Cerebellar cortex (tissue), 1 donor: ENCODE measurements at regions not wholly inside any gene's neighbourhood (a gene's known extent, or its start where the extent isn't known, plus 50 kb on each side); places are given as distances from the start of the nearest gene placed in this dataset.
A peak's percentile ranks its signal among the peaks of the same experiment; 100 is the strongest.

Source experiments
- DNase-seq: peaks from one replicate; pipeline ENCODE4 v3.0.0-alpha.2; 2015; ENCODE audit warnings: low spot score

DNA sequence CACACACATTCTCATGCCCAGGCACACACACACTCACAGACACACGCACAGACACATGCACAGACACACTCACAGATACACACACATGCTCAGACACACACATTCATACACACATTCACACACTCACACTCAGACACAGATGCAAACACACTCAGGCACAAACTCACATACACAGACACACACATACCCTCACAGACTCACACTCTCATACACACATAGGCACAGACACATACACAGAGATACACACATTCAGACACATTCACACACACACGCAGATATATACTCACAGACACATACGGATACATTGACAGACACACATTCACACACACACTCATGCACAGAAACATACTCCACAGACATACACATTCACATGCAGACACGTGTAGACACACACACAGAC is 89.6 kb downstream of the RBFOX3 start:
- no peak for DNase-seq

DNA sequence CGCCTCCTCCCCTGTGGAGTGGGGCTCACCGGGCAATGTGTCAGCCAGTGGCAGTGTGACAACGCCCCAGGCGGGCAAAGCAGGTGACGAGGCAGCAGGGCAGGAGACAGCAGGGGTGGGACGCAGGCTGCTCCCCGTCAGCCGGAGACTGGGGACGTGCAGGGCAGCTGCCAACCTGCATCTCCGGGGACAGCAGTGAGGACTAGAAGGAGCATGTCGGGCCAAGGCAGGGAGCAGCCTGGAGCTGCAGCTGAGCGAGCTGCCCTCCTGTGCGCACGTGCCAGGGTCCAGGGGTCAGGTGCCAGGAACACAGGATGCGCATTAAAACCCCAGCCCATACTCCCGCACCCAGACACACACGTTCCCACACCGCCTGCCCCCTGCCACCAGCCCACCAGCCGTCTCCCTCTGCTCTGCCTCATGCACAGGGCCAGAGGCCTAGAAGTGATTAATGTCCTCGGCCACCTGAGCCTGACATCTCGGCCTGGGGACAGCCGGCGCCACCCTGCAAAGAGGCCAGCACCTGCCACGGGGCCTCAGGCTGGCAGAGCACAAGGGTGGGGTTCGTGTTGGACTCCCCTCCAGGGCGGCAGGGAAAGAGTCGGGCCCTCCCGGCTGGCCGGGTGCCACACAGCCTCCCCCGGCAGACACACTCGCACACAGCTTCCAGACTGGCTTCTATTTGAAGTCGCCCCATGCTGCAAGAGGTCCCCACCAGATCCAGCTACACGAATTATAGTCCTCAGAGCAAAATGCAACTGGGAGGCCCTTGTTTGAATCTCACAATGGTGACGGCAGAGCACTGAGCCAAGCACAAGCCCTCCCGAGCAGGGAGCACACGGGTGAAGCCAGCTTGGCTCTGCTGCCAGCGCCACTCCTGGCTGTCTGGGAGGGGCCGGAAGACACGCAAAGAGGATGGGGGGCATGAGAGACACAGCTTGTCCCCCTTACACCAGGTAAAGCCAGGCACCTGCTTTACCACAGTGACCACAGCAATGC is 90.4 kb downstream of the RBFOX3 start:
- no peak for DNase-seq

DNA sequence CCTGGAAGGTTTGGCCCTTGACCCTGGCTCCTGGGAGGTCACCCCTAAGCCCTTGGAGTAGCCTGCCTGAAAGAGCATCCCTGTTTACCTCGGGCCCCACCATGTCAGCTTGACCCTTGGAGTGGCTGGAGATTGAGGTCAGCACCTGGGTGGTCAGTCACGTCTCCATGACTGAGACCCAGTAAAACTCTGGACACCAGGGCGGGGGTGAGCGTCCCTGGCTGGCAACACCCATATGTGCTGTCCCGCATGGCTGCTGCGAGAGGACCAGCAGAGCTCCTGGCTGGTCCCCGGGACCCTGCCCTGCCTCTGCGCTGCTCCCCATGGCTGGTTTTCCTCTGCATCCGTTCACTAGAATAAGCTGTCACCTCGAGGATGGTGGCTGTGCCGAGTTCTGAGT is 91.2 kb downstream of the RBFOX3 start:
- DNase-seq: no peak

DNA sequence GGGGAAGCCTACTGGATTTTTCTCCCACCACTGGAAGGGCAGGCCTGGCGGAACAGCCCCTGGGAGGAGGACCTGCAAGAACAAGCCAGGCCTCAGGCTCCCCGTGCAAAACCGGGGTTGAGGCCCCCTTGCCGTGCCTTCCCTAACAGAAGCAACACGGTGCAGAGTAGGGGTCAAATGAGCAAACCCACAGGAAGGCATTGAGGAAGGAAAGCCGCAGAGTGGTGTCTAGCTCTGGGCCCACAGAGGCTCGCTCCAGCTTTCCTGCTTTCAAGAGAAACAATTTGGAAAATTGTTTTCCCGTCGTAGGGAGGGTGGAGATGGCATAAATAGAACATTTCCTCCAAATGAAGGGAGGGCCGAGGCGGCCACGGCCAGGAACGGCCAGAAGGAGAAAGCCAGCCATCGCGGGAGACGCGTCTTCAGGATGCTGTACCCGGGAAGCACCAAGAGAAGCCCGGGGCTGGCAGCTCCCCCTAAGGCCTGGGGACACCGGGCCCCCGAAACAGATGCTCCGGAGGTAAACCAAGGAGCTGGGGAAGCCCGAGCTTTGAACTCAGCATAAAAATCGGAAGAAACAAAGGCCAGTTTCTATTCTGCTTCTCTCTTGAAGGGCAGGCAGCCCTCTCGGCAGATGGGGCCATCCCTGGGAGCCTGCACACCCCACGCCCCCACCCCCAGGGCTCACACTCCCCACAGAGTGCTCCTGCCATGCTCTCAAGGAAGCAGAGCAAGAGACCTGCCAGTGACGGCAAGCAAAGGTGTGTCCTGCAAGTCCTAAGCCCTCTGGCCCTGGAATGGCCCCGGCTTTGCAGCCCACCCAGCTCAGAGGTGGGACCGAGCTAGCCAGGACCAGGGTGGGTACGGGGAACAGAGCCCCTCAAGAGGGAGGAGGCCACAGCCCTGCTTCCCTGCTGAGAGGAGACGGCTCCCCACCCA is 92.0 kb downstream of the RBFOX3 start:
- peak; percentile 73 for DNase-seq

DNA sequence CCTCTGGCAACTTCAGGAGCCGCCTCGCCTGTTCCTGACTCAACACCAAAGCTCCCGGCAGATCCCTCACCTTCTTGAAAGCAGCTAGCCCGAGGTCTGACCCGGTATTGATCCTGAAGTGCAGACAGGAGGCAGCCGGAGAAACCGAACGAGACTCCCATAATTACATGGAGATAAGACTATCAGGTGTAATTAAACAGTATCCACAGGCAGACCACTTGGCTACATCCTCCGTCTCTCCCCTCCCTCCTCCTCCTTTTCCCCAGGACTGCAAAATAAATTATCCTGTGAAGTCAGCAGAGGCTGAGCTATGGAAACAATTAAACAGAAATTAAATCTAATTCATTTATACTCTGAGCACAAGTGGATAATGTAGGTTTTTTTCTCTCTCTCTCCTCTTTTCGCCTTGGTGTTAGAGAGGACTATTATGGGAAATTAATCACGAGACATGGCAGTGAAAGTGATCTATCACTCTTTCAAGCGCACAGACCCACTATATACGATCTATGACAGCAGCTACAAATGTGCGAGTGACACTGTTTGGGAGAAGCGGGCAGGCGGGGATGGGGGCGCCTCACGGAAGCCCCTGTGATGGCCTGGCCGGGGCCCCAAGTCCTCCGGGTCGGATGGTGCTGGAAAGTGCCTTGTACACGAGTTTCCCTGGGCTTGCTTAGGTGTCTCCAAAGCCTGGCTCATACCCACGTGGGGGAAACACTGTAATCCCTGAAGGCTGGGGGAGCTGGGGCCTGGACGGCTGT is 92.8 kb downstream of the RBFOX3 start:
- DNase-seq: no peak

DNA sequence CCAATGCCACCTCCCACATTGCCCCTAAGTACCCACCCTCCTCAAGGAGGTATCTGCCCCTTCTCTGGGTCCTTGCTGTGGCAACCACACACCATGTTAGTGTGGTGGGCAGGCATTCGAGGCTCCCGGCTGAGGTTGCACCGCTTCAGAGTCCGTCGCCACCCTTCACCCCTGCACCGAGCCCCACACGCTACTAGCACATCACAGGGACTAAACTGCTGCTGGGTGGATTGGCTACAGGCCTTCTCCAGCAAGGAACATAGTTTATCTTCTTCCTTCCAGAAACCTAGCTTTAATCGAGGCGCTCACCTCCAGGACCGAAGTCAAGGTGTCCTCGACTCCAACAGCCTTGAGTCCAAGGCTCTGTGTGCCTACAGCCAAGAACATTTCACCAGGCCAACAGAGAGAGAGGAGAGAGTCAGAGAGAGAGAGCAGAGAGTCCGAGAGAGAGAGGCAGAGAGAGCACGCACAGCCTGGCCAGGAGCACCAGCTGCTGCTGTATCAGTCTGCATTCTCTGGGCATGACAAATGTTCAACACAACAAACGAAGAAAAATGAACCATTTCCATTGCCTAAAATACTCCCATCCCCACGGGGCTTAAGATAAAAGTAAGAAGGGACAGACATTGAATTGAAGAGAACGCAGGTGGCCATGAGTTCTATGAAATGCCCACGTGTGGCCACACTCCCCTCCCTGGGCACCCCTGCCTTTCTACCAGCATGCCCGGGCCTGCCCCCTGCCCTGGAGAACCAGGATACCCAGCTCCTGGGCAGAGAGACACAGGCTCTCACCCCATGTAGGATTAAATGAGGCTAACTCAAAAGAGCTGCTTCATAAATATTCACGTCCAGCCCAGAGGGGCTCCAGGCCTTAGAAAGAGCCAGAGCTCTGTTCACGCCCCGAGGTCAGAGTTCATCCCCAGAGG is 94.9 kb downstream of the RBFOX3 start:
- peak; percentile 85 for DNase-seq

DNA sequence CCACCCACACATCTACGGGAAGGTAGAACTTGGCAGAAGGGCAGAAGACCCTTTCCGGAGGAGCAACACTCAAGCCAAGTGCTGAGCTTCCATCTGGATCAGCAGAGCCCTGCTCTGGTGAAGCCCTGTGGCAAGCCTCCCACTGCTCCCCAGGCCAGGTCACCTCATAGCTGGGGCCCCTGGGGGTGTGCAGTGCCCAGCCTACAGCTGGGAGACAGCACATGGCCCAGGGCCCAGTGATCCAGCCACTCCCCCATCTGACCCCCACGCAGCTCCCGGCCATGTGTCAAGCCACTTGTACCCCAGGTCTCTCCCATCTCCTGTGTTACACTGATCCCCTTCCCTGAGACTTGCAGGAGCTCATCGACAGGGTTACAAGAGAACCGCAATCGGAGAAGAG is 95.7 kb downstream of the RBFOX3 start:
- DNase-seq: no peak

DNA sequence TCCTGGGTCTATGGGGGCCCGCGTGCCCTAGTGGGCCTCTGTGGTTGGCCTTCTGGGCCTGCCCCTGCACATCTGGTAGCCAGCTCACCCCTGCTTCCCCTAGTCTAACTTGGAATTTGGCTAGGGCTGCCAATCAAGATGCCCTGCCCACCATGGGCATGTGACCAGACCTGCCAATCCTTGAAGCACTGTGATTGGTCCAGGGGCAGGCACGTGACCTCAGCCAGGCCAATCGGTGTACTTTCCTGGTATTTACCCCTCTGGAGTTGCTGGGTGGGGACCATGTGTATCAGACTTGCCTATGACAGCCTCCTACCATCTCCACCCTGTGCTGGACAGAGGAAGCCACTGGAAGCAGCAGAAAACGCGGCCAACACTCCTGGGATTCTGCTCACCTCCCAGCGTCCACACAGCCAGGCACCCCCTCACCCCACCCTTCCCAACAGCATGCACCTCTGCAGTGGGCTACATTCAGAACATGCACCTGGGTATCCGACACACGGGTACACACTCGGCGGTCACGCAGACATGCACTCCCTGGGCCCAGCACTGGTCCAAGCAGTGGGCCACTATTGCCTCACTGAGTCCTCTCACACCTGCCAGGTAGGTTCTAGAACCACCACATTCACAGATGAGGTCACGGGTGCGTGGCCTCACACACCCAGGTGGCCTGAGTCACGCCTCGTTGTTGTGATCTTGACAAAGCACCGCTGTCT is 96.9 kb downstream of the RBFOX3 start:
- no peak for DNase-seq

DNA sequence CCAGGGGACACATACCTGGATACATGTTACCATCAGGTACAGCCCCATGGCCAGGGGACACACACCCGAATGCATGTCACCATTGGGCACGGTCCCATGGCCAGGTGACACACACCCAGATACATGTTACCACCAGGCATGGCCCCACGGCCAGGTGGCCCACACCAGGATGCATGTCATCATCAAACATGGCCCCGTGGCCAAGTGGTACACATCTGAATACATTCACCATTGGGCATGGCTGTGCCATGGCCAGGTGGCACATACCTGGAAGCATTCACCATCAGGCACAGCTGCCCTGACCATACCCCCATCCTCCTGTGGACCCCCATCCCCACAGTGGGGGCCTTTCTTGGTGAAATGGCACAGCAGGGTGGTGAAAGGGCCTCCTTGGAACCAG is 97.6 kb downstream of the RBFOX3 start:
- DNase-seq: no peak

DNA sequence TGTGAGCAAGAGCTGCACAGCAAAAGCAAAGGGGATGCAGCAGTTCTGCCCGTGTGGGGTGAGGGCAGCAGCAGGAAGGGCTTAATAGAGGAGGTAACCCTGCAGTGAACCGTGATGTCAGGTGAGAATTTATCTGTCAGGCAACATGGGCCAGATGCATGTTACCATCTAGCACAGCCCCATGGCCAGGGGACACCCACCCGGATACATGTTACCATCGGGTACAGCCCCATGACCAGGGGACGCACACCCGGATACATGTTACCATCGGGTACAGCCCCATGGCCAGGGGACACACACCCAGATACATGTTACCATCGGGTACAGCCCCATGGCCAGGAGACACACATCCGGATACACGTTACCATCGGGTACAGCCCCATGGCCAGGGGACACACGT is 99.4 kb downstream of the RBFOX3 start:
- DNase-seq: no peak

DNA sequence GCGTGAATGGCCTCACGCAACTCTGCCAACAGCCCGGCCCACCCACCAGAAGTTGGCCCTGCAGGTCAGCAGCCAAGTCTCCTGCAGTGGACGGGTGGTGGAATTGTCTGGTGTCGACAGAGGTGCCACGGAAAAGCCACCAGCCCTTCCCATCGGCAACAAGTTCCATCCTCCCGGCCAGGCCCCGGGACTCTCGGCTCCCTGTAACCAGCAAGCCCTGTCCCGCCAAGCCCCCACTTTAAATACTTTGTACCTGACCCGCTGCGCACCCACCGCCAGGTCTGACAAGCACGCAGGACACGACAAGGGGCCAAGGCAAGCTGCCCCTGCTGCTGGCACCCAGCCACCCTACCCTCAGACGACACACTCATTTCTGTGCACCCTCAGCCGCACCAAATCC is 100.8 kb downstream of the RBFOX3 start:
- DNase-seq: no peak

DNA sequence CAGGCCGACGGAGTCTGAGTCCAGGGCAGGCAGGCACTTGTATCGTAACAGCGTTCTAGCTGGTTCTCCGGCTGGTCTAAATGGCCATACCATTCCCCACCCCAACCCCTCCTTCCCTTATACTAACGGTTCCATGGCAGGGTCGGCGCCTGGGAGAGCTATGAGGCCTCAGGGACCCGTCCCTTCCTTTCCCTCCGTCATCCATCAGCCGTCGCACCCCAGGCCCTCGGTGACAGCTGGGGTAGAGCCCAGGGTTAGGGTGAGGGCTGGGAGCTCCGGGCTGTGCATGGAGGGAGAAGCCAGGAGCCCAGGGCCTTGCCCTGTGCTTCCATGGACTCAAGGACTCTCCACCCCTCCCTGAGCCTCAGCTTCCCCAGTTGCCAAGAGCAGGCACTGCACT is 101.4 kb downstream of the RBFOX3 start:
- no peak for DNase-seq

DNA sequence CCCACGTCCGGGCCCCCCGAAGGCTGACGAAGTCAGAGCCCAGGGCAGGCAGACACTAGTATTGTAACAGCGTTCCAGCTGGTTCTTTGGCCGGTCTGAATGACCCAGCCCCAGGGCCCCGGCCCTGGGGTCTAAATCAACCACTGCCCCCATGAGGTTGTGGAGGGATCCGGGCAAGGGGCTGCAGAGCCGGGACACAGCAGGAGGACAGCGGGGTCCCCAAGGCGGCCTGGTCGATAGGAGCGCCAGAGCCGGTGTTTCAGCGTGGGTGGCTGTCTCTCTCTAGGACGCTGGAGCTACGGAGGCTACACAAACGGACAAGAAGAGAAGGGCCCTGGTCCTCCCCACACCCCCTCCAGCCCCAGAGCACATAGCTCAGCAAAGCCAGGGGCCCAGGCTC is 101.8 kb downstream of the RBFOX3 start:
- DNase-seq: no peak

DNA sequence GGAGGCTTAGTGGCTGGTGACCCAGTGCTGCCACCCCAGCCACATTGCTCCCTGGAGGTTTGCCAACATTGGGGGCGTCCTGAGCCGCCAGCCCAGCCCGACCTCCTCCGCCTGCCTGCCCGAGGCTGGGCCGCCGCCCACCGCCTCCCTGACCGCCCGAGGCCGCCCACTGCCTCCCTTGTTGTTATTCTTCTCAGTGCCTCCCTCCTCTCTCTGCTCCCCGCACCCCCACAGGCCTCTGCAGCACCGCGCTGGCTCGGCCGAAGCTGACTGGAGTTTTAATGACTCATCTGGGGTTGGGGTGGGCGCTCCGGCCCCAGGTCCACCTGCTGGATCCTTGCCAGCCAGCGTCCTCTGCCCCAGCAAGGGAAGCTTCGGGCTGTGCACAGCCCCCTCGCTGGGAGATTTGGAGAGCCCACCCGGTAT is 102.5 kb downstream of the RBFOX3 start:
- DNase-seq: no peak

DNA sequence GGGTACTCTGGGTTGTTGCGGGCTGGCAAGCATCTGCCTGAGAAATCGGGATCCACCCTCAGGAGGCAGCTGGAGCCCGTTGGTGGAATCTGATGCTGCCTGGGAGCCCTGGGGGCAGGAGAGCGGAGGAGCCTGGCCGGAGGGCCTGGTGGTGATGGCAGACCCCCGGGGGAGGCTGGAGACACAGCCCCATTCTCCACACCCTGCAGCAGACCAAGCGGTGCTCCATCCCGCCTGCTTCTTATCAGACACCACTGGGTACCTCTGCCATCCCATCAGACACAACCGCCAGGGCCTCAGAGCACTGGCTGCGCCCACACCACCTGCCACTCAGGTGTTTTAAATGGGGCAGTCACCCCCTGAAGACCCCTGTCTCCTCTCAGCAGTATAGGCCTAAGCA is 103.9 kb downstream of the RBFOX3 start:
- no peak for DNase-seq

DNA sequence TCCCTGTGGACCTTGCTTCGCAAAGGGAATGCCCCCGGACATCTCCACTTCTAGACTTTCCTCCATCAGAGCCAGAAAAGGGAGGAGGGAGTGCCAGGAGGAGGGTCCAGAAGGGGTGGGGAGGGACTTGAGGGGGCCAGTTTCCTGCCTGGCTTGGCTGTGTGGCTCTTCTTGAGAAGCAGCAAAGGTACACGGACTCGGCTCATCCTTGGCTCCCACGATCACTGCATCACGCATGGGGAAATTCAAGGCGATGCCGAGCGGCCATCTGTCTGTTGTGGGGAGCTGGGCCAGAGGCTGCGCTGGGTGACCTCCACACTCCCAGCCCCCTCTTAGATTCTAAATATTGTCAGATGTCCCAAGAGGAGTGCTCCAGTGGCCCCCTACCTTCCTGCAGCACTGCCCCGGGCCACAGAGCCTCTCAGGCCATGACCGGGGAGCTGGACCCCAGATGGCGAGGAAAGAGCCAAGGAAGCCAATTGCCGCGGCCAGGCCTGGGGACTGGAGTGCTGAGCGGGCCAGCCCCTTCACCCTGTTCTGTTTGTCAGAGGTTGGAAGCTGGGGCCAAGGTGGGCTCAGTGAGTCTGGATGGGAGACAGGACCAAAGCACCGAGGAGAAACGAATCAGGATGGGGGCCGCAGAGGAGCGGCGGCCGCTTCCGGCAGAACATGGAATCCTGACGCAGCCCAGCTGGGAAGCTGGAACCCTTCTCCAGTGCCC is 104.5 kb downstream of the RBFOX3 start:
- peak; percentile 69 for DNase-seq

DNA sequence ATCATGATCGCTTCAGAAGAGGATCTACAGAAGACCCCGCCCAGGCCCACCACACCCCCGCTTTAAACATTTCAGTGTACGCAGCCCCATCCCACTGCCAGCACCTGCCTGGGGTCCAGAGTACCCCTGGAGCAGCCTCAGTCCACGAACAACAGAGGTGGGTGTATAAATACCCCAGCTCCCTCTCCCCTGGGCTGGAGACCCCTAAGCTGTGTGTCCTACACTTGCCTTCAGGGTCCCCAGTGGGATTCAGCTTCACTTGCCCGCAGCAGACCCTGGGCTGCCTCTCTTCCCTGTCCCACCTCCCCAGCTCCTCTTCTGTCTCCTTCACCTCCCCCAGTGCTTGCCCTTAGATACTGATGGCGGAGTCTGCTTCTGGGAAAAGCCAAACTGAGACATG is 105.7 kb downstream of the RBFOX3 start:
- no peak for DNase-seq

DNA sequence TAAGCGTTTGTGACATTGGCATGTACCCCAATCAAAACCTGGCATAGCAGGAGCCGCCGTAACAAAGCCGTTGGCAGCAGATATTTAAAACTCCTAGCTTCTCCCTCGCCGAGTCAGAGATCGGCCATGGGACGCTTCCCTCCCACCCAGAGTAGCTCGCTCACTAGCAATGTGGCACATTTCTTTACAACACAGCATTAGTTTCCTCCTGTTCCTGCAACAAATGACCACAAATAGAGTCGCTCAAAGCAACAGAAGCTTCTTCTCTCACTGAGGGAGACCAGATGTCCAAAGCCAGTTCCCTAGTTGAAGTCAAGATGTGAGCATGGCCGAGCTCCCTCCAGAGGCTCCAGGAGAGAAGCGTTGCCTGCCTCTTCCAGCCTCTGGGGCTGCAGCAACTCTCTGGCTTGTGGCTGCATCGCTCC is 106.7 kb downstream of the RBFOX3 start:
- peak; percentile 75 for DNase-seq

DNA sequence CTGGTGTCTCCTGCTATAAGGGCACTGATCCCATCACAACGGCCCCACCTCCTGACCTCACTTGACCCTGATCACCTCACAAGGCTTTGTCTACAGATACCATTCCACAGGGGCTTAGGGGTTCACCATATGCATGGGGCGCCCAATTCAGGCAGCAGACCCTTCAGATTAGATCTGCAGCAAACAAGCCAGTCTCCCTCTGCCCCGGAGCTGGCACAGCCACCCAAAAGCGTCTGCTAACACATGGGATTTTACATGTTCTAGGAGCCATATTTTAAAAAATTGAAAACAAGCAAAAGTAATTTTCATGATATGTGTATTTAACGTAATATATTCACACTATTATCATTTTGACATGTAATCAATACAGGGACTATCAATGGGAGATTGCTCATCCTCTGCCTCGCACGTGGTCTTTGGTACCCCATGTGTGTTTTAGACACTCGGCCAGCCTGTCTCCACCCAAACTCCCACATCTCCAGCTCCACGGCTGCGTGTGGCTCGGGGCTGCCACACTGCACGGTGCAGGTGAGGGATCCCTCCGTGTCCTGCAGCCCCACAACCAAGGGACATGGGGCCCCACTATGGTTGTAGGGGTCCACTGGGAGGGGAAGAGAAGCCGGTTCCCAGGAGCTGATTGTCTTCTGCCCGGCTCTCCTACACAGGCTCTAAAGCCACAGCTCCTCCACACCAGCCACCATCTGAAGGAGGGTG is 107.6 kb downstream of the RBFOX3 start:
- no peak for DNase-seq
